GM23338 (cell line): ENCODE measurements at regions not wholly inside any gene's neighbourhood (a gene's known extent, or its start where the extent isn't known, plus 50 kb on each side); places are given as distances from the start of the nearest gene placed in this dataset.

Experiments used
- ATAC-seq: fragments of 200-7000 bp; cut with Tn5 transposase; 3 replicates; pipeline ENCODE4 v1.9.1; 2020
- DNase-seq: peaks from one replicate; pipeline ENCODE4 v3.0.0-alpha.2; 2015; ENCODE audit warnings: low spot score
- H2AFZ ChIP-seq: fragments of 200-600 bp; sonication (generic); 2 replicates; pipeline ENCODE4 v1.8.0; 2016; ENCODE audit warnings: antibody characterized with exemption, mild to moderate bottlenecking, moderate library complexity
- H3F3A ChIP-seq: fragments of 200-600 bp; sonication (generic); replicated peaks from 2 replicates; pipeline ENCODE4 v1.8.0; 2017; ENCODE audit warnings: antibody characterized with exemption, mixed run types, low read depth
- H3K27ac ChIP-seq: fragments of 200-600 bp; sonication (generic); 2 replicates; pipeline ENCODE4 v1.6.1; 2016; ENCODE audit warnings: low read depth
- H3K27me3 ChIP-seq: fragments of 200-600 bp; sonication (generic); 2 replicates; pipeline ENCODE4 v1.8.0; 2016; ENCODE audit warnings: mild to moderate bottlenecking, mixed run types, moderate library complexity; ENCODE audit not compliant: insufficient read depth
- H3K36me3 ChIP-seq: fragments of 200-600 bp; sonication (generic); 2 replicates; pipeline ENCODE4 v1.8.0; 2016; ENCODE audit warnings: mild to moderate bottlenecking; ENCODE audit not compliant: insufficient read depth
- H3K4me1 ChIP-seq: fragments of 200-600 bp; sonication (generic); 2 replicates; pipeline ENCODE4 v1.8.0; 2016; ENCODE audit warnings: mild to moderate bottlenecking, moderate library complexity; ENCODE audit not compliant: insufficient read depth
- H3K4me2 ChIP-seq: fragments of 200-600 bp; sonication (generic); 2 replicates; pipeline ENCODE4 v1.7.1; 2017; ENCODE audit warnings: mixed run types
- H3K4me3 ChIP-seq: fragments of 200-600 bp; sonication (generic); 2 replicates; pipeline ENCODE4 v1.6.1; 2016; ENCODE audit warnings: mixed run types
- H3K79me2 ChIP-seq: fragments of 200-600 bp; sonication (generic); replicated peaks from 2 replicates; pipeline ENCODE4 v1.8.0; 2017; ENCODE audit warnings: mild to moderate bottlenecking; ENCODE audit not compliant: insufficient read depth
- H3K9me2 ChIP-seq: fragments of 200-600 bp; sonication (generic); 2 replicates; pipeline ENCODE4 v1.8.0; 2017; ENCODE audit not compliant: insufficient read depth
- H4K20me1 ChIP-seq: fragments of 200-600 bp; sonication (generic); replicated peaks from 2 replicates; pipeline ENCODE4 v1.8.0; 2017; ENCODE audit warnings: mild to moderate bottlenecking; ENCODE audit not compliant: insufficient read depth
- H3K27ac Mint-ChIP-seq: 2 replicates; pipeline ENCODE4 v1.8.0; 2020; ENCODE audit warnings: inconsistent platforms, mild to moderate bottlenecking, moderate library complexity, mixed read lengths
- H3K27me3 Mint-ChIP-seq: 3 replicates; pipeline ENCODE4 v1.8.0; 2022; ENCODE audit warnings: low read depth, mild to moderate bottlenecking, moderate library complexity, mixed read lengths, inconsistent platforms; ENCODE audit not compliant: insufficient read depth, poor library complexity
- H3K36me3 Mint-ChIP-seq: 3 replicates; pipeline ENCODE4 v1.8.0; 2021; ENCODE audit warnings: low read depth, mild to moderate bottlenecking, inconsistent platforms, moderate library complexity, mixed read lengths
- H3K4me1 Mint-ChIP-seq: 3 replicates; pipeline ENCODE4 v1.8.0; 2020; ENCODE audit warnings: mild to moderate bottlenecking, inconsistent platforms, mixed read lengths
- H3K4me3 Mint-ChIP-seq: 3 replicates; pipeline ENCODE4 v1.8.0; 2021; ENCODE audit warnings: moderate library complexity, mild to moderate bottlenecking, inconsistent platforms, mixed read lengths
- H3K9me3 Mint-ChIP-seq: 3 replicates; pipeline ENCODE4 v1.8.0; 2020; ENCODE audit warnings: moderate library complexity, mild to moderate bottlenecking, inconsistent platforms, mixed read lengths
- CREB1 ChIP-seq: fragments of 250-450 bp; sonication (Bioruptor Pico); IDR thresholded peaks from 2 replicates; pipeline ENCODE4 v1.5.0; 2020; ENCODE audit warnings: low read depth, mild to moderate bottlenecking, moderate library complexity
- CTCF ChIP-seq, 2 experiments: fragments of 200-600 bp in 1 of 2; sonication (generic) in 1 of 2; conservative IDR thresholded peaks; 2 replicates each; pipeline versions ENCODE4 v1.5.1 to v1.6.1; 2016 to 2017; ENCODE audit warnings: antibody characterized with exemption in 2 of 2, low read depth in 2 of 2, mild to moderate bottlenecking in 2 of 2, moderate library complexity in 1 of 2
- EZH2 ChIP-seq: fragments of 200-600 bp; sonication (generic); IDR thresholded peaks from one replicate; pipeline ENCODE4 v1.8.0; 2017; ENCODE audit warnings: antibody characterized with exemption, mild to moderate bottlenecking, low read depth; ENCODE audit not compliant: unreplicated experiment
- EZH2phosphoT487 ChIP-seq: fragments of 200-600 bp; sonication (generic); IDR thresholded peaks from one replicate; pipeline ENCODE4 v1.8.1; 2018; ENCODE audit warnings: antibody characterized with exemption; ENCODE audit not compliant: unreplicated experiment
- JUNB ChIP-seq: IDR thresholded peaks from one replicate; pipeline ENCODE4 v1.6.1; 2016; ENCODE audit warnings: antibody characterized with exemption; ENCODE audit not compliant: unreplicated experiment
- NANOG ChIP-seq: IDR thresholded peaks from 2 replicates; pipeline ENCODE4 v1.6.1; 2016; ENCODE audit warnings: antibody characterized with exemption, borderline replicate concordance
- POLR2AphosphoS5 ChIP-seq: IDR thresholded peaks from 2 replicates; pipeline ENCODE4 v1.6.1; 2016; ENCODE audit warnings: antibody characterized with exemption, low read depth
- REST ChIP-seq: IDR thresholded peaks from one replicate; pipeline ENCODE4 v1.6.1; 2018; ENCODE audit warnings: antibody characterized with exemption; ENCODE audit not compliant: unreplicated experiment
- STAT1 ChIP-seq: IDR thresholded peaks from one replicate; pipeline ENCODE4 v1.6.1; 2016; ENCODE audit warnings: antibody characterized with exemption; ENCODE audit not compliant: unreplicated experiment
- ZNF114 ChIP-seq: fragments of 250-450 bp; sonication (Bioruptor Pico); IDR thresholded peaks from 2 replicates; pipeline ENCODE4 v1.5.0; 2020; ENCODE audit warnings: mild to moderate bottlenecking, moderate library complexity
- ZNF331 ChIP-seq: fragments of 250-450 bp; sonication (Bioruptor Pico); IDR thresholded peaks from 2 replicates; pipeline ENCODE4 v1.5.0; 2020; ENCODE audit warnings: low read depth, mild to moderate bottlenecking, moderate library complexity
- ZNF462 ChIP-seq: fragments of 250-450 bp; sonication (Bioruptor Pico); IDR thresholded peaks from 2 replicates; pipeline ENCODE4 v1.5.0; 2020; ENCODE audit warnings: mild to moderate bottlenecking, moderate library complexity
- TF ChIP-seq, protein P1 (sequence below): IDR thresholded peaks from 2 replicates; pipeline ENCODE4 v1.6.1; 2016; ENCODE audit warnings: antibody characterized with exemption

- Mint-ChIP-seq H3K4me1 (no peaks in the 10 kb centered on the region; the same call in 2 of the 3 replicates), H3K4me3 (no peak overlapping the region), H3K27me3 (peaks cover 6% of the 10 kb centered on the region), H3K36me3 (no peaks in the 10 kb centered on the region), H3K9me3 (no peaks in the 10 kb centered on the region), H3K27ac (no peak overlapping the region)
- TF ChIP-seq STAT1 (no peak), REST (no peak), NANOG (no peak), JUNB (no peak), EZH2phosphoT487 (no peak), CREB1 (no peak), CTCF (conservative IDR thresholded peaks at IDR 0.05; ENCODE audit: low read depth in 2 of 2) (no peak), ZNF114 (no peak), POLR2AphosphoS5 (no peak), EZH2 (no peak), ZNF331 (no peak), ZNF462 (no peak)
- TF ChIP-seq, protein P1, sequence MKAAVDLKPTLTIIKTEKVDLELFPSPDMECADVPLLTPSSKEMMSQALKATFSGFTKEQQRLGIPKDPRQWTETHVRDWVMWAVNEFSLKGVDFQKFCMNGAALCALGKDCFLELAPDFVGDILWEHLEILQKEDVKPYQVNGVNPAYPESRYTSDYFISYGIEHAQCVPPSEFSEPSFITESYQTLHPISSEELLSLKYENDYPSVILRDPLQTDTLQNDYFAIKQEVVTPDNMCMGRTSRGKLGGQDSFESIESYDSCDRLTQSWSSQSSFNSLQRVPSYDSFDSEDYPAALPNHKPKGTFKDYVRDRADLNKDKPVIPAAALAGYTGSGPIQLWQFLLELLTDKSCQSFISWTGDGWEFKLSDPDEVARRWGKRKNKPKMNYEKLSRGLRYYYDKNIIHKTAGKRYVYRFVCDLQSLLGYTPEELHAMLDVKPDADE, result no peak
- Histone ChIP-seq H4K20me1 (no peaks in the 10 kb centered on the region), H3K36me3 (no peaks in the 10 kb centered on the region), H3K79me2 (no peaks in the 10 kb centered on the region), H3K4me1 (no peaks in the 10 kb centered on the region), H3K4me3 (no peak overlapping the region), H3K27ac (no peak overlapping the region), H3K9me2 (peaks cover 6% of the 10 kb centered on the region; the same call in 1 of the 2 replicates), H3F3A (no peaks in the 10 kb centered on the region), H3K27me3 (no peaks in the 10 kb centered on the region), H3K4me2 (no peak overlapping the region), H2AFZ (no peak overlapping the region)
- ATAC-seq, result no peak
- no peak for DNase-seq
Observed at GRCh38 chr1:221888801-221889200, 146.9 kb upstream of the DUSP10 start.
